Ramos (cell line): ENCODE measurements at regions not wholly inside any gene's neighbourhood (a gene's known extent, or its start where the extent isn't known, plus 50 kb on each side); places are given as distances from the start of the nearest gene placed in this dataset.

Source experiments
- in situ Hi-C: fragments of 300-500 bp; cut with MboI; formaldehyde crosslinking; loops from one replicate; pipeline ENCODE4 v1.14.3; 2022; ENCODE audit warnings: low sequenced_read_pairs; ENCODE audit not compliant: unreplicated experiment

DNA sequence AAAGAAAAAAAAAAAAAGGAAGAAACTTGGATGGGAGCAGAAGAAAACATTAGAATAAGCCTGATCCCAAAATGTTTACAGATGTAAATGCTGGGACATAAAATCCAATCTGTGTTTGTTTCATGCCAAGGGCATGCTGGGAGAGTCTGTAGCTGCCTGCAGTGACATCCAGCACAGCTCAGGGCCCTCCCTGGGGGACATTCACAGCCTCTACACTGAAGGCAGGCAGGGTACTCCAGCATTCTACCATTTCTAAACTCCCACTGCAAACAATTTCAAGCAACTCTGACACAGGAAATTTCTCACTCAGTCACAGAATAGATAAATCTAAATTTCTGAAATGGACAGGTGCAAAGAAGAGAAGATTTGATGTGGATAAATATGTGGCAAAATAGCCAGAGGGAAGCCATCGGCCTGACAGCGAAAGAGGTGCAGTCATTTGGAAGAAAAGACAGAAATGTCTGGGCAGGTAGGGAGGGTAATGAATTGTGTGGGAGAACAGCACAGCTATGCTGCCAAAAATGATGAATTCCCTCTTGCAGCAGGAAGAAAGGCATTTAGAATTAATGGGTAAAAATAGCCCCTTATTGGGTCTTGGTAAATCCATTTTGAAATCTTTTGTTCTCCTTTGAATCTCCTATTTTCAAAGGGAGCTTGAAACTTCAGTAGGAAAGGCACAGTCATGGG is 199.4 kb downstream of the MED10 start:
- in situ Hi-C loops = no loop called here

DNA sequence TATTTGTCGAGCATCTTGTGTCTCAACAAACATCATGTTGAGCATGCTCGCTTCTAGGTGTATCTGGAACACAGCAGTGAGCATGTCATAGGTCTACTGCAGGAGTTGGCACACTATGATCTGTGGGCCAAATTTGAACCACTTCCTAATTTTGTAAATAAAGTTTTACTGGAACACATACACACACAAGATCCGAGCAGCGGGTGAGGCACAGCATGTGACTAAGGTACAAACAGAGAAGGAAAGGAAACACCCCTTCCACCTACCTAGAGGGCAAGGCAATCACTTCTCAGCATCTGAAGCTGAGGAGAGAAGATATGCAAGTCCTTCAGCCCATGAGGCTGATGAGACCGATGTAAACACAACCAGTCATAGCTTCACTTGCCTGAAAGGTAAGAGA is 200.4 kb downstream of the MED10 start:
- in situ Hi-C loops = no loop called here

DNA sequence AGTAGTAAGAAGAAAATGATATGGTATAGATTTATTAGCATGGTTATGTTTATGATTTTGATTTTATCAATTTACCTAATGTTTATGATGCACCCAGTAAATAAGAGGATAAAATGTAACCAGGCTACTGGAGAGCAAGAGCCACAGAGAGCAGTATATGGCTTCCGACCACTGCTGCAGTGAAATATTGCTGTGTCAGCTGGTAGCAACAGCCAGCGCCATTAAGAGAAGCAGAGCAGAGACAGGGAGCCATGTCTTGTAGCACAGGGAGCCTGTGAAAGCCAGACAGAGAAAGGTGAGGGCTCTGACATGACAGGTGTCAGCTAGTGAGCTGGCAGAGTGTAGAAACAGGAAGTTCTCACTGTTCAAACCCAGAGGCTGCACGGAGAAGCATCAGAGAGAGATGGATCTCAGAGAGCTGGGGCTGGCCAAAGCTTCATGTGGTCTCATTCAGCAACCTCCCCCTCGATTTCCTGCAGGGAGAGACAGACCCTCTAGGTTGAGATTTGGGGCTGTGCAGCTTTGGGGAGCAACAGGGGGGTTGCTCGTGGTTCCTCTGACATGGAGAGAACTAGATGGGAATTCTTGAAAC is 202.1 kb downstream of the MED10 start:
- in situ Hi-C loops = no loop called here

DNA sequence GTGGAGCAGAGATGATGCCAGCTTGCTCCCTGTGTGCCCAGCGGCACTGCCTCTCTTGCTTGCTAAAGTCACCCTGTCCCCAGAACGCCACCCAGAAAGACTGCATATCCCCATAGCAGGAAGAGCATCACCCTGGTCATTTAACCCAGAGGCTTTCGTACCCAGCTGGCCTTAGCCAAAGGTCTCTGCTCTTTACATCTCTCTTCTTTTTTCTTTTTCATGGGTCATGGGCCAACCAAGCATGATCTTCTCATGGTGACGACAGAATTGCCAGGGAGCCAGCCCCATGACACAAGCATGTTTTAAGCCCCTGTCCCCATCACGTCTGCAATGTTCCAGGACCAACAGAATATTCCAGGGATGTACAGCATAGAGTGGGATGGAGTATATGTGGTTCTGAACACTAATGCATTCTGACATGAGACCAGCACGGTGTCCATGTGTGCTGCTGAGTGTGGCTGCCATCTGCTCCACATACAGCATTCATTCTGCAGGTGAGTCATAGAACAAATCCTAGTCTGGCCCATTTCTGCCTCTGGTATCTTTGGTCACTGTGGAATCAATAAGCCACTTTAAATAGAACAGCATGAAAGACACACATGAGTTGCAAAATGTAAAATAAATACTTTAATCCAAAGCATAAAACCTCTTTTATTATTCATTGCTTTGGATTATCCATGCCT is 203.0 kb downstream of the MED10 start:
- in situ Hi-C loops = no loop called here

DNA sequence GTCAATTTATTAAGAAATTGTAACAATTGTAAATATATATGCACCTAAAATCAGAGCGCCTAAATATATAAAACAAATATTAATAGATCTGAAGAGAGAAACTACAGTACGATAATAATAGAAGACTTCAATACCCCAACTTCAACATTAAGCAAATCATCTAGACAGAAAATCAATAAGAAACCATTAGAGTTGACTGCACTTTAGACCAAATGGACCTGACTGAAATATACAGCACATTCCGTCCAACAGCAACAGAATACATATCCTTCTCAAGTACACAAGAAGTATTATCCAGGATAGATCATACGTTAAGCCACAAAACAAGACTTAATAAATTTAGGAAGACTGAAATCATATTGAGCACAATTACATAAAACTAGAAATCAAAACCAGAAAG is 208.7 kb downstream of the MED10 start:
- in situ Hi-C loops = no loop called here

- in situ Hi-C loops = no loop called here
Measured at GRCh38 chr5:6166698-6167394, 211.5 kb downstream of the MED10 start.

- in situ Hi-C loops = no loop called here
Measured at GRCh38 chr5:6163913-6164312, 214.4 kb downstream of the MED10 start.

DNA sequence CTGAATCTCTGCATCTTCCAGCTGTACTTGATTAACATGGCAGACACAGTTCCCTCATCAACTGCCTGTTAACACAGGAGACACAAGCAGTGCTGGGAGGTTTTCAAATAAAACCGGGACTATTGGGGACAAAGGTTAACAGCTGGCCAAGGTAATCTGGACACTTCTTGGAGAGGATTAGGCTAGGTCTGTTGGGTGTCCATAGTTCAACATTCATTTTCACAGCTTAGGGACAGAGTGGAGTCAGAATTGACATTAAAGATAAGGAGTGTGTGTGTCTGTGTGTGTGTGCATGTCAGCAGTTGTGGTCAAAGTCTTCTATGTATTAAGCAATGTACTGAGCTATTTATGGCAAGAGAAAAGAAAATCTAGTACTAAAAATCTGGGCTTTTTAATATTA is 216.2 kb downstream of the MED10 start:
- in situ Hi-C loops = no loop called here

DNA sequence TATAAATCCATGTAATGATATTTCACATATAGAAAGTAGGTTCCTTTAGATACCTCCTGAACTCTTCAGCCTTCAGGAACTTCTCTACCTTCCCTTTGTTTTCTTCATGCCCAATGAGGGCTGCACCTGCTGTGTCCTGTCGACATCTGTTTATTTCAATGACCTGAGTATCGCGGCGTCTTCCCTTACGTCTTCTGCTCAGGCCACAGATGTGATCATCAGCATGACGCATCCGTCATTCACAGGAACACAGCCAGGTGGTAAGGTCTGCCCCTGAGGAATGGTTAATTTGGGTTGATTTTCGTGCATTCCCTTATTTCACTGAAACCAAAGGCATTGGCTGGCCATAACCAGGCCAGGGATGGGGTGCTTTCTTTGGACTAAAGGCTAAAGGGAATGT is 217.1 kb downstream of the MED10 start:
- in situ Hi-C loops = no loop called here

- in situ Hi-C loops = no loop called here
Measured at GRCh38 chr5:6159832-6160430, 218.4 kb downstream of the MED10 start.

- in situ Hi-C loops = no loop called here
Measured at GRCh38 chr5:6158974-6159831, 219.1 kb downstream of the MED10 start.

GRCh38 chr5:6154216-6154615 is 224.1 kb downstream of the MED10 start:
- in situ Hi-C loops = no loop called here

GRCh38 chr5:6146271-6146670 is 232.1 kb downstream of the MED10 start:
- in situ Hi-C loops = no loop called here

GRCh38 chr5:6145616-6146237 is 232.6 kb downstream of the MED10 start:
- in situ Hi-C loops = no loop called here

DNA sequence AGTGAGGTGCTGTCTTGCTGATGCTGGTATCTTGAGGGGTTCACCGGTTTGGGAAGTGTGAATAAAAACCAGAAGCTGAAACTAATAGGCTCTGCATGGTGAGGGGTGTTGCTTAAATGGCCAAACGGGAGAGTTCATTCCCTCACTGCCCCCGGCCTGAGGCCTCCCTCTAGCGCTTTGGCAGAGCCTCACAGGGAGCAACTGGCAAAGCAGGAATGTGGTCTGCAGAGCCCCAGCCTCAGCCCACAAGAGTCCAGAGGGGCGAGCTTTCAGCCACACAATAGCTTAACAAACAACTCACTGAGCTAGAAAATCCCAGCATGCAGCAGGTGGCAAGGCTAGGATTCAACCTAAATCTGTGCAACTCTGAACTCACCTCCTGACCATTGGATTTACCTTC is 234.8 kb downstream of the MED10 start:
- in situ Hi-C loops = no loop called here

GRCh38 chr5:6142353-6142752 is 236.0 kb downstream of the MED10 start:
- in situ Hi-C loops = no loop called here

DNA sequence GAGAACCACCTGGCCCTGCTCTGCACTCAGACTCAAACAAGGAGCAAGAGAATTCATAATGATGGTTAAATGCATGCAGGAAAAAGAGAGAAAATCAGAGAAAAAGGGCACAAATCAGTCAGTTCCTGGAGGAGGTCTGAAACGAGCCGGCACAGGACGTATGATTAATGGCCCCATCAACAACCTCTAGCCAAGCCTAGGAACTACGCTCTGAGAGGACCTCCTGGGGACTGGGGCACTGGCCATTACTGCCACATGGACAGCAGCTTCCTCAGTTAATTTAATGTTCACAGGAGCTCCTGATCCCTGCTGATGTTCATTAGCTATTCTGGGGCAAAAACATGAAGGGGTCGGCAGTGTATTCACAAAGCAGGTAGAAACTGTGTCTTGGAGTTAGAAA is 238.1 kb downstream of the MED10 start:
- in situ Hi-C loops = no loop called here

DNA sequence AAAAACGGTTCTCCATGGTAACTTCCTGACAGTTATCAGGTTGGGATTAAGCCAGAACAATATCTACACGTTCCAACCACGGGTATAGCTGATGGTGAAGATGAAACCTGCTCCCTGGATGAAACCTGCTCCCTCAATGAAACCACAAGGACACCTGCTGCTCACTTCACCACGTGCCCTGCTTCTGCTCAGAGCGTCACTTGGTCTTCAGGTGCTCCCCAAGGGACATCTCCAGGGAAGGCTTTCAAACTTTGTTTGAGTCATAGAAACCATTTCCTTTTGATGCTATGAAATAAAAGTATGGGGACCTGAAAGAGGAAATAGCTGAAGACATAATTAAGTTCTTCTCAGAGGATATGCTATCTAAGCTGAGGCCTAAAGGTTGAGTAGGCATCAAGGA is 242.4 kb downstream of the MED10 start:
- in situ Hi-C loops = no loop called here

DNA sequence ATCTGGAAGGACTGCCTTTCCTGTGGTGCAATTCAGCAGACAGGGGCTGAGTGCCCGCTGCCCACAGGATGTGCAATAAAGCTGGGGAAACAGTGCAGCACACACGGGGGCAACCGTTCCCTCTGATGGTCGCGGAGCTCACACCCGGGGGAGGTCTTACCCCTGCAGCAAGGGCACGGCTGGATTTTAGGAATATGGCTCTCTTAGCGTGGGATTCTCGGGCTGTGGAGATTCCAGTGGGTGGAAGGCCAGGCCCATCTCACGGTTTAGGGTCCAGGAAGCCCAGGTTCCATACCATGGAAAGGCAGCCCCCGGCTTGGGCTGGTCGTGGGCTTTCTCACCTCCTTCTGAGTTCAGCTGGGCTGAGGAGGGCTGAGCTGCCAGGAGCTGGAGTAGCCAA is 244.1 kb downstream of the MED10 start:
- in situ Hi-C loops = no loop called here
